A549 (cell line): ENCODE measurements at regions not wholly inside any gene's neighbourhood (a gene's known extent, or its start where the extent isn't known, plus 50 kb on each side); places are given as distances from the start of the nearest gene placed in this dataset.

ENCODE experiments used
- CTCF ChIP-seq: fragments of >200 bp; sonication (Bioruptor Twin); formaldehyde crosslinking; IDR thresholded peaks from 3 replicates; pipeline ENCODE4 v1.5.1; 2016
- EP300 ChIP-seq, 2 experiments: fragments of >200 bp; sonication (Bioruptor Twin); formaldehyde crosslinking; IDR thresholded peaks; 2 replicates in 1 of 2; 3 replicates in 1 of 2; pipeline ENCODE4 v1.6.1; 2016 to 2017
- ESRRA ChIP-seq: fragments of 150-350 bp; IDR thresholded peaks from 2 replicates; pipeline ENCODE4 v1.6.1; 2014; ENCODE audit warnings: mild to moderate bottlenecking, low read length, borderline replicate concordance
- HMGXB4 ChIP-seq: fragments of 250-450 bp; sonication (Bioruptor Pico); IDR thresholded peaks from 2 replicates; pipeline ENCODE4 v1.5.0; 2021; ENCODE audit warnings: mild to moderate bottlenecking, moderate library complexity, borderline replicate concordance
- MYC ChIP-seq: IDR thresholded peaks from 2 replicates; pipeline ENCODE4 v1.6.1; 2012; ENCODE audit warnings: mild to moderate bottlenecking, inconsistent platforms, low read length, improper control_type of control experiment, borderline replicate concordance
- NPAS2 ChIP-seq: fragments of 250-450 bp; sonication (Bioruptor Pico); IDR thresholded peaks from 2 replicates; pipeline ENCODE4 v1.8.0; 2022; ENCODE audit warnings: mild to moderate bottlenecking, moderate library complexity, borderline replicate concordance
- POLR2A ChIP-seq: IDR thresholded peaks from 2 replicates; pipeline ENCODE4 v1.6.1; 2012; ENCODE audit warnings: mild to moderate bottlenecking, low read length
- REST ChIP-seq: fragments of 200-600 bp; sonication (generic); IDR thresholded peaks from 2 replicates; pipeline ENCODE4 v1.6.1; 2016; ENCODE audit warnings: antibody characterized with exemption, mild to moderate bottlenecking, moderate library complexity
- SREBF2 ChIP-seq: fragments of 450-650 bp; IDR thresholded peaks from 2 replicates; pipeline ENCODE4 v1.6.1; 2014; ENCODE audit warnings: mild to moderate bottlenecking, moderate library complexity
- ZNF302 ChIP-seq: fragments of 250-450 bp; sonication (Bioruptor Pico); IDR thresholded peaks from 2 replicates; pipeline ENCODE4 v1.9.0; 2021; ENCODE audit warnings: inconsistent platforms, mild to moderate bottlenecking, moderate library complexity

- TF ChIP-seq CTCF (no peak), SREBF2 (no peak), ESRRA (no peak), ZNF302 (CRISPR knock-in tag) (no peak), EP300 (IDR thresholded peaks at IDR 0.05) (no peak), REST (no peak), NPAS2 (CRISPR knock-in tag) (no peak), MYC (no peak), POLR2A (no peak), HMGXB4 (CRISPR knock-in tag) (no peak)
Measured at GRCh38 chr9:107605041-107605440, 115.5 kb upstream of the KLF4 start.
